GM12878 (cell line): ENCODE measurements at regions not wholly inside any gene's neighbourhood (a gene's known extent, or its start where the extent isn't known, plus 50 kb on each side); places are given as distances from the start of the nearest gene placed in this dataset.

Source experiments
- ATAC-seq: fragments of 200-7000 bp; cut with Tn5 transposase; 3 replicates; pipeline ENCODE4 v1.9.1; 2020; ENCODE audit warnings: mild to moderate bottlenecking, moderate library complexity
- BruUV-seq: library from RNA; stranded (reverse); fragments of 400-500 nt; replicated peaks from 2 replicates; lab custom pipeline; 2021; lab: Mats Ljungman, UMichigan
- CTCF ChIA-PET: fragments of 300-600 bp; sonication (Branson Sonifier 250); formaldehyde crosslinking; extraction: SDS; loops from one replicate; lab custom pipeline; 2021; ENCODE audit warnings: inconsistent platforms; lab: Yijun Ruan, JAX
- POLR2A ChIA-PET: fragments of 350-600 bp; formaldehyde crosslinking; extraction: SDS; loops from one replicate; lab custom pipeline; 2021; ENCODE audit warnings: inconsistent platforms; lab: Charles Lee
- RAD21 ChIA-PET: fragments of 300-600 bp; sonication (Branson Sonifier 250); formaldehyde crosslinking; loops from one replicate; lab custom pipeline; 2023; ENCODE audit warnings: antibody characterized with exemption; ENCODE audit not compliant: unreplicated experiment; lab: Charles Lee
- SMC1A ChIA-PET: fragments of 300-600 bp; sonication (Branson Sonifier 250); formaldehyde crosslinking; loops from one replicate; lab custom pipeline; 2023; ENCODE audit not compliant: unreplicated experiment, uncharacterized antibody; lab: Charles Lee
- DNase-seq: peaks from one replicate; pipeline ENCODE4 v3.0.0-alpha.2; 2011; ENCODE audit warnings: low read depth, low spot score
- FAIRE-seq: peaks from 3 replicates; lab custom pipeline; 2011; peaks lifted over from hg19 to GRCh38; lab: Jason Lieb, UNC
- H2AFZ ChIP-seq: 2 replicates; pipeline ENCODE4 v1.6.0; 2011; ENCODE audit warnings: low read depth, low read length, control low read depth; ENCODE audit not compliant: control insufficient read depth
- H3K27ac ChIP-seq: 2 replicates; pipeline ENCODE4 v1.5.1; 2011; ENCODE audit warnings: control low read depth; ENCODE audit not compliant: control insufficient read depth, insufficient read depth
- H3K27me3 ChIP-seq, 2 experiments: replicated peaks in 1 of 2; 2 replicates each; pipeline versions ENCODE4 v1.6.0 to v1.6.1; 2011; ENCODE audit warnings: low read length in 1 of 2; ENCODE audit not compliant: control insufficient read depth in 2 of 2, insufficient read depth in 2 of 2
- H3K36me3 ChIP-seq, 2 experiments: 2 replicates each; pipeline ENCODE4 v1.5.1; 2011; ENCODE audit warnings: low read length in 1 of 2; ENCODE audit not compliant: control insufficient read depth in 2 of 2, insufficient read depth in 2 of 2
- H3K4me1 ChIP-seq: 2 replicates; pipeline ENCODE4 v1.6.1; 2011; ENCODE audit warnings: mild to moderate bottlenecking, low read length, moderate library complexity, mixed read lengths; ENCODE audit not compliant: control insufficient read depth, insufficient read depth
- H3K4me2 ChIP-seq: 2 replicates; pipeline ENCODE4 v1.6.0; 2011; ENCODE audit warnings: control low read depth; ENCODE audit not compliant: control insufficient read depth, insufficient read depth
- H3K4me3 ChIP-seq: fragments of 200-600 bp; sonication (generic); 2 replicates; pipeline ENCODE4 v1.5.1; 2016
- H3K79me2 ChIP-seq: 2 replicates; pipeline ENCODE4 v1.6.0; 2011; ENCODE audit warnings: low read length; ENCODE audit not compliant: control insufficient read depth, insufficient read depth
- H3K9ac ChIP-seq: 2 replicates; pipeline ENCODE4 v1.8.0; 2011; ENCODE audit warnings: low read length, control low read depth, mixed read lengths; ENCODE audit not compliant: control insufficient read depth, insufficient read depth
- H3K9me3 ChIP-seq: replicated peaks from 3 replicates; pipeline ENCODE4 v1.5.1; 2011; ENCODE audit warnings: mild to moderate bottlenecking, low read length; ENCODE audit not compliant: control insufficient read depth, insufficient read depth
- H4K20me1 ChIP-seq: 2 replicates; pipeline ENCODE4 v1.6.0; 2011; ENCODE audit not compliant: control insufficient read depth, insufficient read depth
- LARP7 ChIP-seq: fragments of 450-650 bp; IDR thresholded peaks from 2 replicates; pipeline ENCODE4 v1.6.1; 2017; ENCODE audit warnings: mild to moderate bottlenecking
- MTA3 ChIP-seq: IDR thresholded peaks from 2 replicates; pipeline ENCODE4 v1.6.1; 2012; ENCODE audit warnings: low read length, inconsistent platforms, borderline replicate concordance
- PBX3 ChIP-seq: IDR thresholded peaks from 2 replicates; pipeline ENCODE4 v1.6.1; 2011; ENCODE audit warnings: mild to moderate bottlenecking, low read depth, low read length, moderate library complexity; ENCODE audit not compliant: insufficient replicate concordance
- PML ChIP-seq: IDR thresholded peaks from 2 replicates; pipeline ENCODE4 v1.6.1; 2012; ENCODE audit warnings: low read length, inconsistent platforms
- POU2F2 ChIP-seq: IDR thresholded peaks from 3 replicates; pipeline ENCODE4 v1.6.1; 2011; ENCODE audit warnings: low read depth, mild to moderate bottlenecking, low read length, borderline replicate concordance
- TBL1XR1 ChIP-seq: IDR thresholded peaks from 2 replicates; pipeline ENCODE4 v1.6.1; 2012; ENCODE audit warnings: low read depth, low read length, improper control_type of control experiment
- WGBS: methylation state at CpG from one replicate; pipeline ENCODE4 v1.1.6; 2016; ENCODE audit warnings: low lambda C conversion rate; ENCODE audit not compliant: insufficient replicate concordance, insufficient coverage; ENCODE audit errors: missing lambda C conversion rate; 5-methylcytosine and 5-hydroxymethylcytosine counted together
- in situ Hi-C: fragments of 300-500 bp; cut with MboI; formaldehyde crosslinking; loops from 9 replicates; pipeline ENCODE4 v1.14.3; 2018; ENCODE audit warnings: mixed read lengths
- intact Hi-C: fragments of 100-400 bp; cut with micrococcal nuclease; formaldehyde crosslinking; loops from one replicate; pipeline ENCODE4 v1.14.2; 2022; ENCODE audit not compliant: unreplicated experiment
- TF ChIP-seq, protein P1 (sequence below): fragments of 450-650 bp; IDR thresholded peaks from 2 replicates; pipeline ENCODE4 v1.6.1; 2016; ENCODE audit warnings: mild to moderate bottlenecking

DNA sequence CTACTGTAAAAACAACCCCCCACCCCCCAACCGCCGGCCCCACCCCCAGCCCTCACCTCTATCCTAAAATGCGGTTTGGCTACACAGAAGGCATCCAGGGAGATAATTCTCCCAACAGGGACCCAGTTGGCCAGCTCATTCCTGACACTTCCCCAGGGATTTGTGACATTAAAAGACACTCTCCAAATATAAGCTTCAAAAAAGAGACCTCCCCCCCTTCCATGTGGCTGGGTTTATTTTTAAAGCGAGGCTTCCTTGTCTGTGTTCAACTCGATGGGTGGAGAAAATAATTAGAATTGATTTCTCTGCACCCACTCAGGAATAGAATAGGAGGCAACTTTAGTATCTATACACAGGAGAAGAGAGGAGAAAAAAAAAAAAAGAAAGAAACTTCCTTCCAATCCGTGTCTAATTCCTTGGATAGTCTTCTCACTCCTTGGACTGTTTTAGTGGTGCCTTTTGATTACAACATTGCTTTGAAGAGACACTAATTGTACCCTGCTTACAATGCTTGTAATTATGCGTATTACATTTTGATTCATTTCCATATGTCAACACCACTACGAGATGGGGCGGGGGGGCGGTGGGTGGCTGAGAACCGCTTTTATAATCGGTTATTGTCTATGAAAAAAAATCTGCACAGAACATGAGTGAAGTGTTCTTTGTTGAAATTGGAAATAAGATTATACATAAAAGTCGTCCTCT, 500.4 kb downstream of the MIAT start:
- FAIRE-seq (no peak), ATAC-seq (no peak), DNase-seq (no peak)
- CTCF ChIA-PET, result no interaction called here
- H3K4me3 ChIP-seq, result no peak overlapping the region
- no peak for TF ChIP-seq LARP7
- TF ChIP-seq TBL1XR1, result no peak
- TF ChIP-seq MTA3, result no peak
- TF ChIP-seq PBX3, result no peak
- TF ChIP-seq POU2F2, result no peak
- TF ChIP-seq, protein P1, sequence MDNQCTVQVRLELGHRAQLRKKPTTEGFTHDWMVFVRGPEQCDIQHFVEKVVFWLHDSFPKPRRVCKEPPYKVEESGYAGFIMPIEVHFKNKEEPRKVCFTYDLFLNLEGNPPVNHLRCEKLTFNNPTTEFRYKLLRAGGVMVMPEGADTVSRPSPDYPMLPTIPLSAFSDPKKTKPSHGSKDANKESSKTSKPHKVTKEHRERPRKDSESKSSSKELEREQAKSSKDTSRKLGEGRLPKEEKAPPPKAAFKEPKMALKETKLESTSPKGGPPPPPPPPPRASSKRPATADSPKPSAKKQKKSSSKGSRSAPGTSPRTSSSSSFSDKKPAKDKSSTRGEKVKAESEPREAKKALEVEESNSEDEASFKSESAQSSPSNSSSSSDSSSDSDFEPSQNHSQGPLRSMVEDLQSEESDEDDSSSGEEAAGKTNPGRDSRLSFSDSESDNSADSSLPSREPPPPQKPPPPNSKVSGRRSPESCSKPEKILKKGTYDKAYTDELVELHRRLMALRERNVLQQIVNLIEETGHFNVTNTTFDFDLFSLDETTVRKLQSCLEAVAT, result no peak
- no peak for TF ChIP-seq PML
- H3K4me1 ChIP-seq, result no peaks in the 10 kb centered on the region
- H4K20me1 ChIP-seq, result no peaks in the 10 kb centered on the region
- POLR2A ChIA-PET, result no interaction called here
- intact Hi-C loops, result no loop called here
- no peak overlapping the region for H2AFZ ChIP-seq
- in situ Hi-C loops, result no loop called here
- no peak overlapping the region for H3K4me2 ChIP-seq
- H3K79me2 ChIP-seq, result no peaks in the 10 kb centered on the region
- no TSS peak for BruUV-seq
- H3K27me3 ChIP-seq, result no peaks in the 10 kb centered on the region; a peak in 1 of 4 replicates
- H3K27ac ChIP-seq, result no peak overlapping the region
- H3K9me3 ChIP-seq, result no peaks in the 10 kb centered on the region; the same call in 2 of the 3 replicates
- 25% methylated on average over 13 of the region's 13 CpGs for WGBS
- RAD21 ChIA-PET, result no interaction called here
- H3K9ac ChIP-seq, result no peak overlapping the region
- H3K36me3 ChIP-seq, result no peaks in the 10 kb centered on the region
- SMC1A ChIA-PET, result no interaction called here
